Right ventricle myocardium inferior (tissue), 1 donor: ENCODE measurements at regions not wholly inside any gene's neighbourhood (a gene's known extent, or its start where the extent isn't known, plus 50 kb on each side); places are given as distances from the start of the nearest gene placed in this dataset.
"Not testable (repeated sequence)": the region's sequence is repeated elsewhere in the genome, so short reads cannot be mapped to it uniquely, and the experiment has no call there.

Experiments used
- ATAC-seq: fragments of 200-7000 bp; cut with Tn5 transposase; one replicate; pipeline ENCODE4 v1.9.1; 2020; ENCODE audit warnings: mild to moderate bottlenecking, moderate library complexity
- DNase-seq: peaks from one replicate; pipeline ENCODE4 v3.0.0; 2021; ENCODE audit errors: missing footprints
- intact Hi-C: fragments of 100-400 bp; cut with DNase I; formaldehyde crosslinking; loops from one replicate; pipeline ENCODE4 v1.11.0; 2022
- donor health status: DM: no; HTN: yes; CAD: no; lungs with severe emphysema.

DNA sequence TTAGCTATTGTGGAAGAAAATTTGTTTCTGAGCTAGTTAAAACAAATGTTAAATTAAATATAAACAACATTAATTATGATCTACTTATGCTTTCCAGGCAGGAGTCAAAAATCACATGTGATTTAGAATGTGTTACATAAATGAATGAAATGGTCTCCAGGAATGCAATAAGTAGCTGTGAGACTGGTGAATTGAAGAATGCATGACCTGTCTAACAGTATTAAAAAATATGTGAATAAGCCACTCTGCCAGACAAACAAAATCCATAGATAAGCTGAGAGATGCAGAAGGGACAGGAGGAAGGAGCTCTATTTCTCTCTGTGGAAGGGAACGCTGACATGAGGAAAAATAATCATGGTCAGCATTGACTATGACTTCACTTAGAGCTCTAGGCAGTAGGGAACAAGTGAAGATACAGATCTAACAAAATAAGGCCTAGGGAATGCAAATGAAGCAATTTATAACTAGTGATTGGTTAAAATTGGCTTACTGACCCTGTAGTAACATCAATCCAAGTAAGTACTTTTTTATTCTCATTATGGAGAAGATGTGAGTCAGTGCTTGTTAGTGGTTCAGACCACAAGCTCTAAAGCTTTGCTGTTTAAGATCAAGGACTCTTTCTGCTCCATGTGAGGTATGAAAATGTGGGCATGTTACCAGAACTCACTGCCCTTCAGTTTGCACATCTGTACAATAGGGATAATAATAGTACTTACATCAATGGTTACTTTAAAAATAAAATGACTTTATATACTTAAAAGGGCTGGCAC lies 432.6 kb downstream of the MMUT start:
- ATAC-seq: no peak
- intact Hi-C loops: no loop called here
- no peak for DNase-seq

DNA sequence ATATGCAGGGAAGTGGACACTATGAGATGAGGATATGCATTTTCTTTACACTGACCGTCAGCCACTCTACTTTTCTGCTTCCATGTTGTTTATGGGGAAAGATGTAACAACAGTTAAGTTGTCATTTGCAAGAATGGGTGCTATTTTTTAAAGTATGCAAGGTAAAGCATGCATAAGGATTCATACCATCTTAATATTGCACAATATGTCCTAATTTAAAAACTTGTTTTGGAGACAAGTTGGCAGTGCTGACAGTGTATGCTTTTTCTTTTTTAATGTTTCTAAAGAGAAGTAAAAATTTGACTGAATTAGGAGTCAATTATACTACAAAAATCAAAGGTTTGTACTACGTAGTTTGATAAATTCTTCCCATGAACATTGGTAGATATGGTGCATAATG lies 435.4 kb downstream of the MMUT start:
- ATAC-seq (no peak), DNase-seq (no peak)
- intact Hi-C loops: no loop called here

GRCh38 chr6:49025273-49026240 lies 437.5 kb downstream of the MMUT start:
- ATAC-seq (no peak), DNase-seq (no peak)
- intact Hi-C loops: no loop called here

DNA sequence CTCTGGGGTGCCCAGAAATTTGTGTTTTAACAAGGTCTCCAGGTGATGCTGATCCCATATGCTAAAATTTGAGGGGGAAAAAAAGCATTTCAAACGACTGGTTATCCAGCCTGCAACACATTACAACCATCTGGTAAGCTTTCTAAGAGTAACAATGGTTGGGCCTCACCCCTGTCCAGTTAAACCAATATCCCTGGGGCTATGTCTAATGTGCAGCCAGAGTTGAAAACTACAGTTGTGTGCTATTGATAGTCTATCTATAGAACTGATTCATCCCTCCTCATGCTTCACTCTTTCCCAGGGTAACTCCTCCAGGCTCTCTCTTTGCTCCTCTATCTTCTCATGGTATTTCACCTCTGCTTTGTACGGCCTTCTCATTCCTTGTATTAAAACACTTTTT lies 458.3 kb downstream of the MMUT start:
- ATAC-seq: no peak
- intact Hi-C loops: no loop called here
- DNase-seq: no peak

DNA sequence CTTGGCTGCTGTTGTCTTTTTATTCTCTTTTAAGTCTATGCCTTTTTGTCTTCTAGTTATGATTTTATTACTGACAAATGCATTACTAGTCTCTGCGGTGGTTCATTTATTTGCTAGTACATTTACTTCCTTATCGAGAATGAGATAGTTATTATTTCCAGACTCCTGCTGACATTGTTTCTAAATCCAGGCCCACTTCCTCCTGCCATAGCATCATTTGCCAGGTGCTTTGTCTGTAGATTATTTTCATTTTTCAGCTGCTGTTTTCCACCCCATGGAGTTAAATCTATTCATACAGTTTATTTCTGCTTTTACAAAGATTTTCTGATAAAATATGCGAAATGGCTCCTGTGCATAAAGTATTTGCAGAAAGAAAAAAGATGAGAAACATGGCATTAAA lies 459.7 kb downstream of the MMUT start:
- DNase-seq (no peak), ATAC-seq (no peak)
- intact Hi-C loops: no loop called here

DNA sequence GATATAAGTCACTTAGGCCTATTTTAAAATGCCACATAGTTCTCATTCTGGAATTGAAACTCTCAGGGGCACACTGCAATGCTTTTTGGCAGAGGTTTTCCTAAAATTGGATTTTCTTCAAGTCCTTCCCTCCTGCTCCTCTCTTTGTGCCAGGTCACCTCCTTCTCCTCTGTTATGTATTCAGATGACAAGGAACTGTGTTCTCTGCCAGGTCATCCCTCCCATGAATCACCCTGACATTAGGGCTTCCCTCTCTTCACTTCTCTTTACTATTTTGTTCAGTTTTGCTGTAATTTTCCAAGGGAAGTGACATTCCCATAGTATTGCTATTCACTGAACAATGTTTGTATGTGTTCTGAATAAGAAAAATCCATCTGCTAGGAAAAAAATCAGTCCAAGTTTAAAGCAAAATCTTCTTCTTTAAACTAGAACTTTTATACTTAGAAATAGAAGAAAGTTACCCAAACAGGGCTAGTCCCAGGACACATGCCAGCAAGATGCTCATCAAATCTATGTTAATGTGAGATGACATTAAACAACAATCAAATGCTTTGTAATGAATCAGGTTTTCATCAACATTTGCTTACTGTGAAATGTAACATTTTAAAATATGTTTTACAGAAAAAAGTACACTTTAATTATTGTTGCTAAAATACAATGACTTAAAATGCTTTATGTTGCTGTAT lies 461.1 kb downstream of the MMUT start:
- no peak for DNase-seq
- intact Hi-C loops: no loop called here
- no peak for ATAC-seq

- DNase-seq: no peak
- intact Hi-C loops: no loop called here
- ATAC-seq: no peak
Measured at GRCh38 chr6:48998574-48998973, 464.5 kb downstream of the MMUT start.

DNA sequence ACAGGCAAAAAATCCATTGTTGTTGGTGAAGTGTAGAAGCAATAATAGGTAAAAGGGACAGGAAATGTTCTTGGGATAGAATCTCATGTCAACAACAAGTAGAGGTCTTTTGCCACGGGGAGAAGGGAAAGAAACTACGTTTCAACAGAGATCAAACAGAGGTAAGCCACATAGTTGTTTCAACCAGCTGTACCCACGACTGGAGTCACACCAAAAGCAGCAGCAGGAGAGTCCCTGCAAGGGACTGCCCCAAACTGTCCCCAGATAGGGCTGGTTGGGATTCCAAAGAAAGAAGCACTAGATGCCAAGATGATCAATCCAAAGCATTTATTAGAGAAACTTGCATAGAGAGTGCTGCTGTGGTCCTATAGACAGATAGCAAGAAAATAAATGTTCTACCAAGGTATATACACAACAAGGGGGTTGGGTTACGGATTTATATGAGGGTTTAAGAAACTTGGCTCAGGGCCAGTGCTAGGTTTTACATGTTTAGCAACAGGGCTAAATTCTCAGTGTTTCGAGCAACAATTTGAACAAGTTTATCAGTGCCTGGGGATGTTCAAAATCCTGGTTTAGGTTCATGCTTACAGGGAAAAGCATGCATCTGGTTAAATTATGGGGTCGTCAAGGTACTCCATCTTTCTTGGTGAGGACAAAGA lies 466.5 kb downstream of the MMUT start:
- no peak for ATAC-seq
- no peak for DNase-seq
- intact Hi-C loops: no loop called here

GRCh38 chr6:48994811-48995210 lies 468.2 kb downstream of the MMUT start:
- ATAC-seq: no peak
- no peak for DNase-seq
- intact Hi-C loops: no loop called here

DNA sequence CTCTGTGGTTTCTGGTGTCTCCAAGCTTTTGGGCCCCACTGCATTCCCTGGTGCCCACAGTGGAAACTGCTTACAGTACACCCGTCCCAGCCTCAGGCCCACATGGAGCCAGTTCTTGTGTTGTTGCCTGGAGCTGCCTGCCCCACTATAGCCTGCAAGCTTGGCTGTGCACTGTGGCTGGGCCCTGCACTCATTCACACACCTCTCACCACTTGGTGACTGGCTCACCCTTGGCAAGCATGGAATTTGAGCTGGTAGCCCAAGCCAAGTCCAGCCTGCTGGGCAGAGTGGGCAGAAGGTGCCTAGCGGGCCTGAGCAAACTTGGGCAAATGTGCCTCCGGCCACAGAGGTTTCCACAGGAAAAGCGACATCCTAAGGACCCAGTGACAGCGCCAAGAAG lies 472.3 kb downstream of the MMUT start:
- intact Hi-C loops: no loop called here
- ATAC-seq: no peak
- DNase-seq: no peak

GRCh38 chr6:48986845-48987244 lies 476.2 kb downstream of the MMUT start:
- intact Hi-C loops: no loop called here
- no peak for DNase-seq
- no peak for ATAC-seq

DNA sequence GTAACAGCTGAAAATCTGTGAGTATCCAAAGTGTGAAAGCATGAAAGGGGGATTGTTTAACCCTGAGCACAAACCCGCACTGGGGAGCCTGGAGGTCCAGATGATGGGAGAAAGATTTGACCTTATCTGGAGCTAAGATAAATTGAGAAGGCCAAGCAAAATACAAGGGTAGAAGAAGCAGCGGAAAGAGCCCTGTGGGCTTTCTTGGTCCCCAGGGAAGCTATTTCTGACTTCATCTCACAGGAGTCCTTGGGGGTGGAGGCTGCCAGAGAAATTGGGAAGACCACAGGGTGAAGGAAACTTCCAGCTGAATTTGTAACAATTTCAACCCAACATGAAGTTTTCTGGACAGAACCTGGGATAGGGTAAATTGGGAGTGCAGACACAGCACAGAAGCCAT lies 476.9 kb downstream of the MMUT start:
- DNase-seq (no peak), ATAC-seq (no peak)
- intact Hi-C loops: no loop called here

DNA sequence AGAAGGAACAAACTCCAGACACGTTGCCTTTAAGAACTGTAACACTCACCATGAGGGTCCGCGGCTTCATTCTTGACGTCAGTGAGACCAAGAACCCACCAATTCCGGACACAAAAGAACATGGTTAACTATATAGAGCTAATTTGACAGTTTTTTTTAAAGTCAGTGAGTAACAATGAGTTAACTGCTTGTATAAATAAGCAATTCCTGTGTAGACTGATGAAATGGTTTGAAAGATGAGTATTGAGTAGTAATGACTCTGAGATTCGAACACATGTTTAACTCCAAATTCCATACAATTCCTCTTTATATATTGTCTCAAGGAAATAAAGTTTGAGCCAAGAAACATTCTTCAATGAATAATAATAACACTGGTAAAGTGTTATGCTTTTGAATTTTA lies 478.0 kb downstream of the MMUT start:
- intact Hi-C loops: no loop called here
- no peak for ATAC-seq
- no peak for DNase-seq

DNA sequence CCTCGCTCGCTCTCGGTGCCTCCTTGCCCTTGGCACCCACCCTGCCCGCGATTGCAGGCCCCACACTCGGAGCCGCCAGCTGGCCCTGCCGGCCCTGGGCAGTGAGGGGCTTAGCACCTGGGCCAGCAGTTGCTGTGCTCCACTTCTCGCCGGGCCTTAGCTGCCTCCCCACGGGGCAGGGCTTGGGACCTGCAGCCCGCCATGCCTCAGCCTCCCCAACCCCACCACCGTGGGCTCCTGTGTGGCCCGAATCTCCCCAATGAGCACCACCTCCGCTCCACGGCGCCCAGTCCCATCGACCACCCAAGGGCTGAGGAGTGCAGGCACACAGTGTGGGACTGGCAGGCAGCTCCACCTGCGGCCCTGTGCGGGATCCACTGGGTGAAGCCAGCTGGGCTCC lies 479.1 kb downstream of the MMUT start:
- intact Hi-C loops, ATAC-seq, DNase-seq: not testable (repeated sequence)

- DNase-seq (no peak), ATAC-seq (no peak)
- intact Hi-C loops: no loop called here
Measured at GRCh38 chr6:48983377-48983776, 479.7 kb downstream of the MMUT start.

GRCh38 chr6:48979806-48980205 lies 483.2 kb downstream of the MMUT start:
- intact Hi-C loops: no loop called here
- ATAC-seq (no peak), DNase-seq (no peak)

GRCh38 chr6:48979085-48979484 lies 484.0 kb downstream of the MMUT start:
- no peak for ATAC-seq
- intact Hi-C loops: no loop called here

DNA sequence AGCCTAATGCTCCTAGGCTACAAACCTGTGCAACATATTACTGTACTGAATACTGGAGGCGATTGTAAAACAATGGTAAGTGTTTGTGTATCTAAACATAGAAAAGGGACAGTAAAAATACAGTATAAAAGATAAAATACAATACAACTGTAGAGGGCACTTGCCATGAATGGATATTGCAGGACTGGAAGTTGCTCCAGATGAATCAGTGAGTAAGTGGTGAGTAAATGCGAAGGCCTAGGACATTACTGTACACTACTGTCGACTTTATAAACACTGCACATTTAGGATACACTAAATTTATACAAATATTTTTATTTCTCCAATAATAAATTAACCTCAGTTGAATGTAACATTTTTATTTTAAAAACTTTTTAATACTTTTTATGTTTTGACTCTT lies 485.0 kb downstream of the MMUT start:
- intact Hi-C loops: no loop called here
- DNase-seq (no peak), ATAC-seq (no peak)

More at GRCh38 chr6:48979085-48979484, 484.0 kb downstream of the MMUT start:
- DNase-seq: no peak

DNA sequence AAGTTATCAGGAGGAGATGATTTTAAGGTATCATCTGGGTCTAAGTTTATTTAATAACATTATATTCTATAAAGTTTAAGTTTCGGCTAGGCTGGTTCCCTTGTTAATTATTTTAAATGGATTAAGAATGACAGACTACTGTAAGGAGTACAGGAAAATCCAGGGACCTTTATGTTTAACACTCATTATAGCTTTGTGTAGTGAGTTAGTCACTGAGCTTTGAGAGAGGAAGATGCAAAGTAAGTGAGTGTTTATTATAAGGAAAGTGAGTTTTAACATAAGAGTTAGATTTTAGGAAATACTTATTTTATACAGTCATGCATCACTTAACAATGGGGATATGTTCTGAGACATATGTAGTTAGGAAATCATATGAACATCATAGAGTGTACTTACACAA lies 485.5 kb downstream of the MMUT start:
- DNase-seq (no peak), ATAC-seq (no peak)
- intact Hi-C loops: no loop called here
